ENCODE measurements at regions not wholly inside any gene's neighbourhood (a gene's known extent, or its start where the extent isn't known, plus 50 kb on each side); places are given as distances from the start of the nearest gene placed in this dataset.

GRCh38 chr1:219749370-219749769 lies 136.5 kb upstream of the ZC3H11B start:
- no peak overlapping the region for H3K27ac ChIP-seq (ENCODE audit: low read length)
- no peaks in the 10 kb centered on the region for H3K4me1 ChIP-seq (ENCODE audit: low read length)
- H2AFZ ChIP-seq (ENCODE audit: low read length) = no peak overlapping the region
- H3K36me3 ChIP-seq (replicated peaks; ENCODE audit: insufficient read depth, low read length) = no peaks in the 10 kb centered on the region
- H3K9me3 ChIP-seq (replicated peaks; ENCODE audit: insufficient read depth, low read length) = no peaks in the 10 kb centered on the region
- no peaks in the 10 kb centered on the region for H4K20me1 ChIP-seq (ENCODE audit: insufficient read depth, low read length)
- H3K9me2 ChIP-seq (replicated peaks; ENCODE audit: insufficient read depth, low read length) = no peaks in the 10 kb centered on the region
- H3K79me2 ChIP-seq (ENCODE audit: low read length) = no peaks in the 10 kb centered on the region
- no peak overlapping the region for H3K4me2 ChIP-seq (ENCODE audit: low read depth, low read length)
- H3K27me3 ChIP-seq (replicated peaks; ENCODE audit: insufficient read depth, low read length) = no peaks in the 10 kb centered on the region
- H3K4me3 ChIP-seq (ENCODE audit: low read length) = no peak overlapping the region
- DNase-seq = no peak
- H3F3A ChIP-seq (ENCODE audit: insufficient read depth, low read length) = no peaks in the 10 kb centered on the region
- TF ChIP-seq CTCF (IDR thresholded peaks at IDR 0.05; ENCODE audit: low read length) (no peak), EZH2 (optimal IDR thresholded peaks at IDR 0.05; ENCODE audit: low read depth, low read length) (no peak), EZH2phosphoT487 (IDR thresholded peaks at IDR 0.05; ENCODE audit: low read length) (no peak)
- H3K9ac ChIP-seq (ENCODE audit: low read length) = no peak overlapping the region

DNA sequence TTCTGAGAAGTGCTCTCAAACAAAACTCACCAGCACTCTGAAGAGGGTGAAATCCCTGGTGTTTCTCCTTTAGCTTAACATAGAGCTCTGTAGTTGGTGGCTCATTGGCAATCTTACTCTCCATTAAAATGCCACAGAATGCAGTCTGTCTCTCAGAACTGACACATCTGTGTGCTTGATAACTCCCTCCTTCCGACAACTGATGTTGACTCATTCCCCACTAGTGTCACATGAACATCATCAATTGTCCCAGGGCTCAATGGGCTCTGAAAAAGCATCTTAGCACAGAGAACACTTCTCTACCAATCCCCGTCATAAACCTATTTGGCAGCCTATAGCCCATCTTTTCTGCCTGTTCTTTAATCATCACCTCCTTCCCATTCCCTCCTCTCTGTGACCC lies 133.2 kb upstream of the ZC3H11B start:
- Histone ChIP-seq H3K4me3 (ENCODE audit: low read length) (no peak overlapping the region), H2AFZ (ENCODE audit: low read length) (no peak overlapping the region), H3K4me2 (ENCODE audit: low read depth, low read length) (no peak overlapping the region), H3K4me1 (ENCODE audit: low read length) (no peaks in the 10 kb centered on the region), H3K9me3 (replicated peaks; ENCODE audit: insufficient read depth, low read length) (no peaks in the 10 kb centered on the region), H3K27me3 (replicated peaks; ENCODE audit: insufficient read depth, low read length) (no peaks in the 10 kb centered on the region), H4K20me1 (ENCODE audit: insufficient read depth, low read length) (no peaks in the 10 kb centered on the region), H3F3A (ENCODE audit: insufficient read depth, low read length) (no peaks in the 10 kb centered on the region), H3K27ac (ENCODE audit: low read length) (no peak overlapping the region), H3K9ac (ENCODE audit: low read length) (no peak overlapping the region), H3K79me2 (ENCODE audit: low read length) (no peaks in the 10 kb centered on the region), H3K9me2 (replicated peaks; ENCODE audit: insufficient read depth, low read length) (no peaks in the 10 kb centered on the region), H3K36me3 (replicated peaks; ENCODE audit: insufficient read depth, low read length) (no peaks in the 10 kb centered on the region)
- TF ChIP-seq EZH2phosphoT487 (IDR thresholded peaks at IDR 0.05; ENCODE audit: low read length) = no peak
- TF ChIP-seq EZH2 (optimal IDR thresholded peaks at IDR 0.05; ENCODE audit: low read depth, low read length) = no peak
- TF ChIP-seq CTCF (IDR thresholded peaks at IDR 0.05; ENCODE audit: low read length) = no peak
- DNase-seq = no peak

- DNase-seq = no peak
- H2AFZ ChIP-seq (ENCODE audit: low read length) = no peak overlapping the region
- H4K20me1 ChIP-seq (ENCODE audit: insufficient read depth, low read length) = no peaks in the 10 kb centered on the region
- H3K4me3 ChIP-seq (ENCODE audit: low read length) = no peak overlapping the region
- H3F3A ChIP-seq (ENCODE audit: insufficient read depth, low read length) = no peaks in the 10 kb centered on the region
- H3K27ac ChIP-seq (ENCODE audit: low read length) = no peak overlapping the region
- H3K79me2 ChIP-seq (ENCODE audit: low read length) = no peaks in the 10 kb centered on the region
- H3K27me3 ChIP-seq (replicated peaks; ENCODE audit: insufficient read depth, low read length) = no peaks in the 10 kb centered on the region
- no peaks in the 10 kb centered on the region for H3K9me2 ChIP-seq (replicated peaks; ENCODE audit: insufficient read depth, low read length)
- TF ChIP-seq EZH2 (optimal IDR thresholded peaks at IDR 0.05; ENCODE audit: low read depth, low read length) = no peak
- no peak for TF ChIP-seq CTCF (IDR thresholded peaks at IDR 0.05; ENCODE audit: low read length)
- TF ChIP-seq EZH2phosphoT487 (IDR thresholded peaks at IDR 0.05; ENCODE audit: low read length) = no peak
- H3K4me2 ChIP-seq (ENCODE audit: low read depth, low read length) = no peak overlapping the region
- no peak overlapping the region for H3K9ac ChIP-seq (ENCODE audit: low read length)
- H3K9me3 ChIP-seq (replicated peaks; ENCODE audit: insufficient read depth, low read length) = no peaks in the 10 kb centered on the region
- no peaks in the 10 kb centered on the region for H3K36me3 ChIP-seq (replicated peaks; ENCODE audit: insufficient read depth, low read length)
- H3K4me1 ChIP-seq (ENCODE audit: low read length) = no peaks in the 10 kb centered on the region
Measured at GRCh38 chr1:219744652-219745469, 132.0 kb upstream of the ZC3H11B start.

All from MM.1S (cell line).